HG03196 (cell line): ENCODE measurements at regions not wholly inside any gene's neighbourhood (a gene's known extent, or its start where the extent isn't known, plus 50 kb on each side); places are given as distances from the start of the nearest gene placed in this dataset.
"Not testable (repeated sequence)": the region's sequence is repeated elsewhere in the genome, so short reads cannot be mapped to it uniquely, and the experiment has no call there.

Experiments
- ATAC-seq: cut with Tn5 transposase; IDR thresholded peaks from one replicate; pipeline ENCODE4 v1.9.1; 2021; ENCODE audit not compliant: unreplicated experiment

GRCh38 chr10:131823601-131824099, 77.2 kb upstream of the PPP2R2D start:
- not testable (repeated sequence) for ATAC-seq

GRCh38 chr10:131824371-131825149, 76.2 kb upstream of the PPP2R2D start:
- no peak for ATAC-seq

GRCh38 chr10:131825150-131825848, 75.5 kb upstream of the PPP2R2D start:
- no peak for ATAC-seq

DNA sequence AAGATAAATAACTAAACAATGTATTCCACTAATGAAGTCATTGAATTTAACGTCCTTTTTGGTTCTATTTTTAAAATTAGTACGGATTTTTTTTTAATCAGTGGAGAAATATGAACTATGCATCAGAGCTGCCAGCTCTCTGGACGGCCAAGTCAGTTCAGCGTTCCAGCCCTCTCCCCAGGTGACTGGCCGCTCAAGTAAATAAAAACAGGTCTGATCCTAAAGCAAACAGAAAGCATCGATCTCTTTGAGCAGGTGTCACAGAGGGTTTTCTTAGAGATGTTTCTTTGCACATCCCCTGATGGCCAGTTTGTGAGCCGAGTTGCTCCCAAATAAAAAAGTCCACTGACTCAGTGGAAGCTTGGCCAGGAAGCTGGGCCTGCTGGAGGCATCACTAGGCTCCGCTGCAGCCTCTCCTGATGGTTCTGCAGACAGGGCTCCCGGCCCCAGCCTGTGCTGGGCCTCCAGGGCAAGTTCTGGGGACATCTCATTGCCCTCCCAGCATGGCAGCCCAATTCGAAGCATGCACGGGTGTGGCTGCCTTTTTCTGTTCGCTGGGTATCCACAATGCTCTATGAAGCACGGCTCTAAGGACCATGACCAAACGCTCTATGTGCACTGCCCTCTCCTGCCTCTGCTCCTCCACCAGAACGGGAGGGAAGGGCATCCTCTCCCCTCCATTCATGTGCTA, 74.7 kb upstream of the PPP2R2D start:
- no peak for ATAC-seq

- ATAC-seq = no peak
These were observed 71.5 kb upstream of the PPP2R2D start for GRCh38 chr10:131829156-131829930.

GRCh38 chr10:131830446-131831130, 70.2 kb upstream of the PPP2R2D start:
- no peak for ATAC-seq

GRCh38 chr10:131831561-131831960, 69.2 kb upstream of the PPP2R2D start:
- no peak for ATAC-seq

DNA sequence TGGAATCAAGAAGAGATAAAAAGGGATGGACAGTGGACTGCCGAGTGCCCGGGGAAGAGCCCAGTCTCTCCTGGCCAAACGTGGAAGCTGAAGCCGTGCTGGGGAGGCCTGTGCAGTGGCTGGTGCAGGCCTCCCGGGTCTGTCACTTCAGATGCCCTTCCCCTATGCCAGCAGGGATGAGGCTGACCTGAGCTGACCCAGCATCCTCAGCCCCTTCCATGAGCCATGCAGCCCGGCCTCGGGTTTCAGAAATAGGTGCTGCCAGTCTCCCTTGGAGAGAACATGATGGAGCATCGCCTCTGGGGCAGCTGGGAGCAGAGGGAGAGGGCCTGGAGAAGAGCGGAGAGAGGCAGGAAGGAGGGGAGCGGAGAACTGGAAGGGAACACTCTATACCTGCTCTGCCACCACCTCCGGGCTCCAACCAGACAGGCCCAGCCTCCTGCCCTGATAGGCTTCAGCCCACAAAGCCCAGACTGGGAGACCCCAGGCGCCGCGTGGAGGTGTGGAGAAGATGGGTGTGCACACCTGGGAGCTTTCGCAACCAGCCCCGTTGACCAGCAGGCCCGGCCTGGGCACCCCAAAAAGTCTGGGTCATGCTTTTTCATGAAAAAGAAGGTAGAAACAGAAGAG, 68.6 kb upstream of the PPP2R2D start:
- no peak for ATAC-seq

DNA sequence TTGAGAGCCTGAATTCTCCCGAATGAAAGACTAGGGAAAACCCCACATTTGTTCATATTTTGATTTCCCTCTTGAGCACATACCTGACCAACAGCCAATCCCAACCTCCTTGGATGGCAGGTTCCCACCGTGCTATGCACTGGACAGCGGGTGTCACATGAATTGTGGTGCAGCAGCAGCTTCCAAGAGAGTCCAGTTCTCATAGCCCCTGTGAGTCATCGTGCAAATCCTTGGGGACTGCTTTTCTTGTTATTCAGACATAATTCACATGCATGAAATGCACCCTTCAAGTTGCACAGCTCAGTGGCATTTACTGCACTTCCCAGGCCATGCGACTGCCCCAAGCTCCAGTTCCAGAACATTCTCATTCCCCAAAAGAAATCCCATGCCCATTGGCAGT, 67.8 kb upstream of the PPP2R2D start:
- ATAC-seq = no peak

DNA sequence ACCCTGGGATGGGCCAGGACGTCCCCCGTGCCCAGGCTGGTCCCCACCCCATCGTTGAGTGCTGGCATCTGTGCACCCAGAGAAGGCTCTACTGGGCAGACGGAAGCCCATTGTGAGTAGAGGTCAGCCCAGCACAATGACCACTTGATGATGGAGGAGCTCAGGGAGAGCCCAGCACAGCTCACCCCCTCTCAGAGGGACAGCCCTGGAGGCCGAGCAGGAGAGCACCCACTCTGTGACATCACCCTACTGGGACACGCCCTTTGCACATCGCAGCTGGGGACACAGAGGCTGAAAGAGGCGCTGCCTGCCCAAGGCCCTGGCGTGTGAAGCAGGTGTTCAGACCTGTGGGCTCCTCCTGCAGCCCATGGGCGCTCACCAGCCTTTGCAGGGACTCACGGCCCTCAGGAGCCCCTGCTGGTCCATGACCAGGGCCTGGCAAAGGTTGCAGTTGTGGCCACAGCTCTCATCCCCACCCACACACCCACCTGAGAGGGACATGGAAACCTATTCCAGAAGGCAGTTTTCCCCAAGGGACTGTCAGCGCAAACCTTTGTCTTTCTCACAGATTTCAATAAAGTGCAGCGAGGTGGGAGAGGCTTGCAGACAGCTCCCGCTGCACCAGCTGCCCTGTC, 67.2 kb upstream of the PPP2R2D start:
- ATAC-seq = no peak

GRCh38 chr10:131834152-131834810, 66.5 kb upstream of the PPP2R2D start:
- no peak for ATAC-seq

DNA sequence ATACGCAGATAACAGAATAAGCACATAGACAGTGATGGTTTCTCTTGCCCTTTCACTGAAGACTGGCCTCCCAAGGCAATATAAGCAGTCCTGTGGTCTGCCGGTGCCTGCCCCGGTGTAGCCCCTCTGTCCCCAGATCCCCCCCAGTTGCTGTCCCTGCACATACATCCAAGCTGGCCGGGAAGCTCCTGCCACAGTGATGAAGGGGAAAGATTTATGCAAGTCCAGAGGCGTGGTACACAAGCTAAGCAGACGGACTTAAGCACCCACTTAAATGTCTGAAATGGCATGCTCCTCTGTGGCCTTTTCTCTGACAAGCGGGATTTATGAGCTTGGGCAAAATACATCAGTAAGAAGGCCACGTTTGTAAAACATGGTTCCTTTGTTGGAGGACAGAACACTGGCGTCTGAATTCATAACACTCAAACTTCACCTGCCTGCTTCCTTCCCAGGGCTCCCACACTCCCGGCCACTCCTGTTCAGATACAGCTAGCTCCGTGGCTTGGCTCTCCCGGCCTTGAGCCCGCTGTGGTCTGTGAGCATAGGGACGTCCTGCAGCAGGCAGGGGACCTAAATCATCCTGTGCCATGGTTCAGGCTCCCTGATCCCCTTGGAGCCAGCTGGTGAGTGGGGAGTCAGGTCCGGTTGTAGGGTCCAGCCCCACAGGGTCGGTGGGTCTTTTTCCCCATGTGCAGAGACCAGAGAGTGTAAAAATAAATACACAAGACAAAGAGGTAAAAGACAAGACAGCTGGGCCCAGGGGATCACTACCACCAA, 61.7 kb upstream of the PPP2R2D start:
- no peak for ATAC-seq

DNA sequence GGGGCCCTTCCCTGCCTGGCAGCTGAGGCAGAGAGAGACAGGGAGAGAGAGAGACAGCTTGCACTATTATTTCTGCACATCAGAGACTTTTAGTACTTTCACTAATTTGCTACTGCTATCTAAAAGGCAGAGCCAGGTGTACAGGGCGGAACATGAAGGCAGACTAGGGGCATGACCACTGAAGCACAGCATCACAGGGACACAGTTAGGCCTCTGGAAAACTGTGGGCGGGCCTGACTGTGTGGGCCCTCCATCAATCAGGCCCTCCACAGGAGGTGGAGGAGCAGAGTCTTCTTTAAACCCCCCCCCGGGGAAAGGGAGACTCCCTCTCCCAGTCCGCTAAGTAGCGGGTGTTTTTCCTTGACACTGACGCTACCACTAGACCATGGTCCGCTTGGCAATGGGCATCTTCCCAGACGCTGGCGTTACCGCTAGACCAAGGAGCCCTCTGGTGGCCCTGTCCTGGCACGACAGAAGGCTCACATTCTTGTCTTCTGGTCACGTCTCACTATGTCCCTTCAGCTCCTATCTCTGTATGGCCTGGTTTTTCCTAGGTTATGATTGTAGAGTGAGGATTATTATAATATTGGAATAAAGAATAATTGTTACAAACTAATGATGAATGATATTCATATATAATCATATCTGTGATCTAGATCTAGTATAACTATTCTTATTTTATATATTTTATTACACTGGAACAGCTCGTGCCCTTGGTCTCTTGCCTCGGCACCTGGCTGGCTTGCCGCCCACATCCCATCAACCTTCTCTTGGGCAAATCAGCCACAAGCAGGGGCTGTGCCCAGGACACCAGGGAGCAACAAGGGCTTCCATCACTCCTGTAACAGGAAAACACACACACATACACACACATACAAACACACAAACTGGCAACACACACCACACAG, 60.7 kb upstream of the PPP2R2D start:
- ATAC-seq = not testable (repeated sequence)

- ATAC-seq = no peak
These were observed 60.1 kb upstream of the PPP2R2D start for GRCh38 chr10:131840788-131841118.

DNA sequence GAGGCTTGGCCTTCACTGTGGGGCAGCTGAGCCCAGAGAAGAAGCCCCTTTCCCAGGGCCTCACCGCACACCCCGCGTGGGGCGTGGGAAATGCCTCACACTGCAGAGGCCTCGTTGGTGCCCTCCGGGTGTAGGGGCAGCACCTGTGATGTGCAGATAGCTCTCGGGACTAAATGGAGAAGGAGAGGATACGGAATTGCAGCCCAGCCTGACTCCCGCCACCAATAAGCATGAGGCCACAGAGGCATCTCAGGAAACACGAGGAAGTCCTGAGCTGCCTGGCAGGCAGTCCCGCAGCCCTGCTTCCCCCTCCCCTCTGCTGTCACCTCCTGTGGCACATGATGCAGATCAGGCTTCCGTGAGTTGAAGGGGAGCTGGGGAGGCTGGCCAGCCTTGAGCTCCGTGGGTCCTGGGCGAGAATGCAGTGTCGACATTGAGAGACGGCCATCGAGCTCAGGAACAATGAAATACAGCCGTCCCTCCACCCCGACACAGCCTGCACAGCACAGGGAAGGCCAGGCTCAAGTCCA, 59.6 kb upstream of the PPP2R2D start:
- no peak for ATAC-seq

DNA sequence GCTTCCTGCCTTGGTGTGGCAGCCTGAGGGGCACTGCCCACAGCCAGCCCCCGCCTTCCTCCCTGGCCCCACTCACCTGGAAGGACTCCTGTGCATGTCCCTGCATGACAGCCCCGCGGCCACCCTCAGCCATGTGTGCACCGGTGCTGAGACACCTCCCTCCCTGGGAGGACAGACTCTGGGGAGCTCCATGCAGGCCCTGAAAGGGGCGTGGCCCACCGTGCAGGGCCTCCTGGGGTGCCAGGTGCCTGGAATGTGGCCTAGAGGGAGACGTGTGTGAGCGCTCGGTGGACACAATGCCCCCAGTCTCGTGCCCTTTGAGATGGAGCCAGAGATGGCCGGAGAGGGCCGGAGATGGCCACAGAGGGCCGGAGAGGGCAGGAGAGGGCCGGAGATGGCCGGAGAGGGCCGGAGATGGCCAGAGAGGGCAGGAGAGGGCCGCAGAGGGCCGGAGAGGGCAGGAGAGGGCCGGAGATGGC, 59.1 kb upstream of the PPP2R2D start:
- no peak for ATAC-seq
